LNCAP (cell line): ENCODE measurements at regions not wholly inside any gene's neighbourhood (a gene's known extent, or its start where the extent isn't known, plus 50 kb on each side); places are given as distances from the start of the nearest gene placed in this dataset.

Source experiments
- TF ChIP-seq, protein P1 (sequence below): fragments of 450-650 bp; IDR thresholded peaks from 2 replicates; pipeline ENCODE4 v1.5.1; 2017; ENCODE audit warnings: mild to moderate bottlenecking

- TF ChIP-seq, protein P1, sequence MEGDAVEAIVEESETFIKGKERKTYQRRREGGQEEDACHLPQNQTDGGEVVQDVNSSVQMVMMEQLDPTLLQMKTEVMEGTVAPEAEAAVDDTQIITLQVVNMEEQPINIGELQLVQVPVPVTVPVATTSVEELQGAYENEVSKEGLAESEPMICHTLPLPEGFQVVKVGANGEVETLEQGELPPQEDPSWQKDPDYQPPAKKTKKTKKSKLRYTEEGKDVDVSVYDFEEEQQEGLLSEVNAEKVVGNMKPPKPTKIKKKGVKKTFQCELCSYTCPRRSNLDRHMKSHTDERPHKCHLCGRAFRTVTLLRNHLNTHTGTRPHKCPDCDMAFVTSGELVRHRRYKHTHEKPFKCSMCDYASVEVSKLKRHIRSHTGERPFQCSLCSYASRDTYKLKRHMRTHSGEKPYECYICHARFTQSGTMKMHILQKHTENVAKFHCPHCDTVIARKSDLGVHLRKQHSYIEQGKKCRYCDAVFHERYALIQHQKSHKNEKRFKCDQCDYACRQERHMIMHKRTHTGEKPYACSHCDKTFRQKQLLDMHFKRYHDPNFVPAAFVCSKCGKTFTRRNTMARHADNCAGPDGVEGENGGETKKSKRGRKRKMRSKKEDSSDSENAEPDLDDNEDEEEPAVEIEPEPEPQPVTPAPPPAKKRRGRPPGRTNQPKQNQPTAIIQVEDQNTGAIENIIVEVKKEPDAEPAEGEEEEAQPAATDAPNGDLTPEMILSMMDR, result no peak
These were observed 80.7 kb upstream of the PPP1R3C start for GRCh38 chr10:91713461-91714072.

GRCh38 chr10:91711885-91712680 is 79.2 kb upstream of the PPP1R3C start:
- TF ChIP-seq, protein P1, result no peak

- TF ChIP-seq, protein P1, result no peak
These were observed 76.5 kb upstream of the PPP1R3C start for GRCh38 chr10:91709394-91709798.

DNA sequence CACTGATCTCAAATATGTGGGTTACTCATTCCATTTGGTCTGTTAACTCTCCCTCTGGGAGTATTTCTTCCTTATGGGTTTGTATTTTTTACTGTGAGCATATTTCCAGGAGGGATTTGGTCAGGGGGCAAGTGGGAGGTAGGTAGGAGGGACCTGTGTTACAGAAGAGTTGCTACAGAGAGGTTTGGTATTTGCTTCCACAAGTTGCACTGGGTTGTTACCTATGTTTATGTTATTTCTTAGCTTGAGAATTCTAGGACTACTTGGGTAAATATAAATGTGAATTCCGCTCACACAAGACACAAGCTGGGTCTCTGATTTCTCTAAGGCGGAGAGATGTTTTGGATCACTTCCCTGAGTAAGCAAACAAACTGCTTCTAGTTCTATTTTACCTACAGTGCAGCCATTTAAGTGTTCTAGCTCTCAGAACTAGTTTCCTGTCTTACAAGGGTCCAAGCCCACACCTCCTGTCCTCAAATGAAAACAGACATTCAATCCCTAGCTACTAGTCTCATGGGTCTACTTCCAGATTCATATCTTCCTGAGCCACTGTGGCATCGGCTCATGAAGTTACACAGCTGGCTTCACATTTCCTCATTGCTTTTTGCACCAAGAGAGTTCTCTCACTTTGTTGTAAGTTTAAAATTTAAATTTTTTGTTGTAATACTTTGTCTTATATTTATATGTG is 75.4 kb upstream of the PPP1R3C start:
- TF ChIP-seq, protein P1, result no peak

- TF ChIP-seq, protein P1, result no peak
These were observed 74.4 kb upstream of the PPP1R3C start for GRCh38 chr10:91707236-91707635.

GRCh38 chr10:91705948-91706670 is 73.2 kb upstream of the PPP1R3C start:
- TF ChIP-seq, protein P1, result no peak

GRCh38 chr10:91702620-91703019 is 69.7 kb upstream of the PPP1R3C start:
- TF ChIP-seq, protein P1, result no peak
